ENCODE measurements at regions not wholly inside any gene's neighbourhood (a gene's known extent, or its start where the extent isn't known, plus 50 kb on each side); places are given as distances from the start of the nearest gene placed in this dataset.

DNA sequence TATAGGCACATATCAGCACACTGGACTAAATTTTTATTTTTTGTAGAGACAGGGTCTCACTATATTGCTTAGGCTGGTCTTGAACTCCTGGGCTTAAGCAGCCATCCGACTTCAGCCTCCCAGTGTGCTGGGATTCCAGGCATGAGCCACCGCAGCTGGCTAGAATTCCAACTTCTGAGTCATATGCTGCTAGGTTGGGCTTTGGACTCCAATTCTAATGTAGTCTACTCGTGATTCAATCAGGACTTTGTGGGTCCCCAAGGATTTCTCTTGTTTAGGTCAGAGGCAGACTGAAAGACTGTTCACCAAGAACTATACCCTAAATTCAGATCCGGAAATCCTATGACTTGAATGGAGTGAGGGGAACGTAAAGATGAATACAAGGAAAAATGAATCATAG, 68.2 kb upstream of the CHD1 start:
- no peak for DNase-seq

DNA sequence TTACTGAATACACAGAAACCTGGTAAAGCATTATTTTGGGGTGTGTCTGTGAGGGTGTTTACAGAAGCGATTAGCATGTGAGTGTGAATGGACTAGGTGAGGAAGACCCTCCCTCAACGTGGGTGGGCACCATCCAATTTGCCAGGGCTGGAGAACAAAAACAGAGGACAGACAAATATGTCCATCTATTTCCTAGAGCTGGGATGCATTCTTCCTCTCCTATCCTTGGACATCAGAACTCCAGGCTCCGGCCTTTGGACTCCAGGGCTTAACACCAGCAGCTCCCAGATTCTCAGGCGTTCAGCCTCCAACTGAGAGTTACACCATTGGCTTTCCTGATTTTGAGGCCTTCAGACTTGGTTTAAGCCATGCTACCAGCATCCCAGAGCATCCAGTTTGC, 65.8 kb upstream of the CHD1 start:
- DNase-seq: no peak

DNA sequence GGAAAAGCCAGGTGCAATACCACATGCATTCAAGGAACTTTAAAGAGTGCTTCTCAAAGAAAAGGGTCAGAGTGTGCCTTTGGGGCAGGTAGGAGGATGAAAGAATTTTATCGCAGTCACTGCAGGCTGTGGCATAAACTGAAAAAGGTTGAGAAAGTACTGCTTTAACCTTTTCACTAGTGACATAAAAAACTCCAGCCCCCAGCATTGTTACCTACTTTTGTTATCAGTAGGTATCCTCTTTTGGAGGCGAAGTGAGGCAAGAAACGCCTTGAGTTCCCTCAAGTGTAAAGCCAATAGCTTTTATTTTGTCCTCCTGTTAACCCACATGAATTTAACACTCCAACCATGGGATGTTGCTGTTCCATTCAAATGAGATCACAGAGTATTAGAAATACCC, 64.7 kb upstream of the CHD1 start:
- no peak for DNase-seq

DNA sequence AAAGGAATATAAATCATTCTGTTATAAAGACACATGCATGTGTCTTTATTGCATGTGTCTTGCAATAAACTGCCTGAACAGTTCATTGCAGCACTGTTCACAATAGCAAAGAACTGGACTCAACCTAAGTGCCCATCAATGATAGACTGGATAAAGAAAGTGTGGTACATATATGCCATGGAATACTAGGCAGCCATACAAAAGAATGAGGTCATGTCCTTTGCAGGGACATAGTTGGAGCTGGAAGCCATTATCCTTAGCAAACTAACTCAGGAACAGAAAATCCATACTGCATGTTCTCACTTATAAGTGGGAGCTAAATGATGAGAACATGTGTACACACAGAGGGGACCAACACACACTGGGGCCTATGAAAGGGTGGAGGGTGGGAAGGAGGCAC, 63.7 kb upstream of the CHD1 start:
- DNase-seq: no peak

DNA sequence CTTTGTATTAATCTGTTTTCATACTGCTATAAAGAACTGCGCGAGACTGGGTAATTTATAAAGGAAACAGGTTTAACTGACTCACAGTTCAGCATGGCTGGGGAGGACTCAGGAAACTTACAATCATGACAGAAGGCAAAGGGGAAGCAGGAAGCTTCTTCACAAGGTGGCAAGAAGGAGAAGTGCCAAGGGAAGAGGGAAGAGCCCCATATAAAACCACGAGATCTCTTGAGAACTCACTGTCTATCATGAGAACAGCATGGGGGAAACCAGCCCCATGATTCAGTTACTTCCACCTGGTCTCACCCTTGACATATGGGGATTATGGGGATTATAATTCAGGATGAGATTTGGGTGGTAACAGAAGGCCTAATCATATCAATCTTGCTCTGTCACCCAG, 60.9 kb upstream of the CHD1 start:
- no peak for DNase-seq

DNA sequence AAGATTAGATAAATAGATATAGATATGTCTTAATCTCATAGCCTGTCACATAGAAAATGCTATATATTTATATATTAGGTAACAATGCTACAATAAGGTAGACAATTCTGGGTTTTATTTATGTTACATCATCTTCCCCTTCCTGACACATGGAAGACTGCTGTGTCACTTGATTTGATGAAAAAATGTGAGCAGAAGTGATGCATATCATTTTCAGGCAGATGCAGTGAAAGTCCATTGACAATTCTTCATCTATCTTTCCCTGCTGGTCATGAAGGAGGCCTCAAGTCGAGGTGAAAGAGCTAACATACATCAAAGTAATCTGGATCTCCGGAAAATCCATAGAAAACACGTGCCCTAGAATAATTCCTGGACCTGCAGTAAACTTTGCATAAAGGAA, 57.8 kb upstream of the CHD1 start:
- DNase-seq: no peak

DNA sequence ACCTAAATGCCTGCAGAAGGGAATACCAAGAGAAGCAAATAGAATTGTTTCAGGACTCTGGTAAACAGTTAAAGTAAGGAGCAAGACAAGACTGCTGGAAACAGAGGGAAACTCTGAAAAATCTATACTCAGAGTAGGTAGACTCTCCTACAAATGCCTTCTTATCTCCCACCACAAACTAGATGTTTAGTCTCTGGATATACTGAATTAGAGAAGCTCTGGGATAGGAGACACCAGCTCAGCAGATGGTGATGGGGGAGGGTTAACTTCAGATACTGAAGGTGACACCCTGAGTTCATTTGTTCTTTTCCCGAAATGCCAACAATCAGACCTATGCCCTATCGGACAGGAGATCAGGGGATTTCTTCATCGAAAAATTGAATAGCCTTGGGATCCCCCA, 54.1 kb upstream of the CHD1 start:
- DNase-seq: no peak
